ENCODE measurements at regions not wholly inside any gene's neighbourhood (a gene's known extent, or its start where the extent isn't known, plus 50 kb on each side); places are given as distances from the start of the nearest gene placed in this dataset.
A peak's percentile ranks its signal among the peaks of the same experiment; 100 is the strongest.

DNA sequence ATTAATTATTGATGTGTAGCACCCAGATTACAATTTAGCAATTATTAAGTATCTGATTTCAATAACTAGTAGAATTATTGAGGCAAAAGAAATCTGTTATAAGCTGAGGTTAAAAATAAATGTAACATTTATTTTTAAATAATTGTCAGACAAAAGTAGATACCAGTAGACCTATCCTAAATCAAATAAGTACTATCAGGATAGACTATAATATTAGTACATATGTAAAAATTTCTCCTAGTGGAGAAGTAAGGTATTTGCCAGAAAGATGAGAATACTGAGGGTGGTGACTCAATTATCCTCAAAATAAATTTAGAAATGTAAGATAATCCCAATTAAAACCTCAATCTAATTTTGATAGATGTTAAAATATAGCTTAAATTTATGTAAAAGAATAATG is 377.8 kb upstream of the CHRM3 start:
- DNase-seq, result no peak

DNA sequence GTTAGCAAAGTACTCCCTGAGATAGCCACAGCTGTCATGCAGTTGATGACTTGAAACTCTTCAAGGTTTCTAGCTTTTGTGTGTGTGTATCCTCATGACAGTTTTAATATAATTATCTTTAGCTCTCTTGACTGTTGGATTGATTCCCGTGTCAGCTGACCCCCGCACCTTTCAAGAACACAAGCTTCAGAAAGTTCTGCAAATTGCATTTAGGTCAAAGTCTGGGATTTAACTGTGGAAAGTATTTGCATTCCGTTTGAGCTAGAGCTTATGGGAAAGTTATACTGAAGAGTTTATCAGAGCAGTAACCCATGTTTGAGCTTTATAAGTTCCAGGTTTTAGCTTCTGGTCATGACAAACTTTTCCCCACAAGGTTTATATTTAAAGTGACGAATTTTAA is 380.1 kb upstream of the CHRM3 start:
- DNase-seq, result no peak

DNA sequence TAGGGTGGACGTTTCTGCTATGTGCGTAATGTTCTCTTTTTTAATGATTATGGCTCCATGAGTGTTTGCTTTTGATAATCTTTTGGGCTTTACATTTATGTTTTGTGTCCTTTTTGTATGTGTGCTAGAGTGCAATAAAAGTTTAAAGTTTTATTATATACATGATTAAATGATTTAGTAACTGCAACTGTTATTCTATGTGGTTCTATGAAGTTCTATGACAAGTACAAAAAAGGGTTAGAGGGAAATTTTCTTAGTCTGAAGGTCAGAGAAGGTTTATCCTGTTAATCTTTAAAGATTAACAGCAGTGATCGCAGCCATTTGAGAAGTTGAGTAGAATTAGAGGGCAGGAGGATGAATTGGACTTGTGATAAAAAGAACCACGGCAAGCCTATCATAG is 386.4 kb upstream of the CHRM3 start:
- no peak for DNase-seq

DNA sequence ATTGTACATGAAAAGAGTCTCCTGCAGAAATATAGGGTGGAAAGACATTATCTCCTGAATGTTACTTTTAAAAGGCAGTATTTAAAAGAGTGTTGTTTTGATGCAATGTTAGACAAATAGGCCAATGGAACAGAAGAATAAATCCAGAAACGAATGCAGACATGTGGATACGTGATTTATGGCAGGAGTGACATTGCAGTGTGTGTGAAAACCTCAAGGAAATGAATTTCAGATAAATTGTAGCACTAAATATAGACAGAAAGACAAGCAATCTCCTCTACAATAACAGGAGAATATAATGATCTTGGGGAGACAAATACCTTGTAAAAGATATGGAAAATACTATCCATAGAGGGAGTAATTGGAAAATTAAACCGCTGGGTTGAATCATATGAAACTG is 387.8 kb upstream of the CHRM3 start:
- no peak for DNase-seq

DNA sequence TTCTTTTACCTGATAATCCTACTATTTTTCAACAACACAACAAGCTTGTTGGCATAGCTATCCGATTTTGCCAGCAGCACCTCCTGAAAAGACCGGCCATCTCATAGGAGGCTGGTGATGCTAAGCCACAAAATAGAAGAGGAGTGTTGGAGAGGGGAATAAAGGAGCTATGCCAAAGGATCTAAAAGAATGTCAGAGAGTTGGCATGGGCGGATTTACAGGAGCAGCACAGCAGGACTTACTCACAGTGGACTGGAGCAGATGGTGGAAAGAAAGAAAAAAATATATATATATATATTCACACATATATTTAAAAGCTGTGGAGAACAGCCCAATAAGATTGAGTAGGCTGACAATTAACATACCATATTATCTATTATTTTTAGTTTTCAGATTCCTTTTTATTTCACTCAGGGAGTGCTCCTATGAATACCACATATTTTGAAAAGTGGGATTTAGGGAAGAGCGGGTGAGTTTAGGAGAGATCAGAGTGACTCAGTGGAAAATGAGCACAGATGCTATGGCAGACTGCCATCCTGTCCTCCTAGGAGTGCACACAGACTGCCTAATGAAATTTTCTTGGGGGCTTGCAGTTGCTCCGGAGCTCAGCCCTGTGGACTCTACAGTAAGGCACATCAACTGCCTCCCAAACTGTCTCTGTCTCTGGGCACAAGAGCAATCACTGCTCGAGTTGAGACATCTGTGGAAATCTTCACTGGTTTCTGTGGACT is 394.4 kb upstream of the CHRM3 start:
- DNase-seq, result peak; percentile 51 to 77 (median 71)

DNA sequence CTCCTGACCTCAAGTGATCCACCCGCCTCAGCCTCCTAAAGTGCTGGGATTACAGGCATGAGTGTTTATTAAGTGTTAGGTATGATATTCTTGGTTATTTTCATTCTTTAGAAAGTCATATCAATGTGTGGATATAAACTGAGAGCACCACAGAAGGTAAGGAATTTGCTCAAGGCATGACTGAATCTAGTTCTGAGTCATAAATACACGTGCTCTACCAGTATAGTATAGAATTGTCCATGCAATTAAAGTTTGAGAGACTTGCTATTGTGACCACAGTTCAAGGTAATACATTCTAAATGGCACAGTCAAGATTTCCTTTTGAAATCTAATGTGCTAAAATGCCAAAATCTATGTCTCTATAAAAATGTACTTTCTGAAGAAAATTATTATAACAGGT is 401.1 kb upstream of the CHRM3 start:
- DNase-seq, result no peak

DNA sequence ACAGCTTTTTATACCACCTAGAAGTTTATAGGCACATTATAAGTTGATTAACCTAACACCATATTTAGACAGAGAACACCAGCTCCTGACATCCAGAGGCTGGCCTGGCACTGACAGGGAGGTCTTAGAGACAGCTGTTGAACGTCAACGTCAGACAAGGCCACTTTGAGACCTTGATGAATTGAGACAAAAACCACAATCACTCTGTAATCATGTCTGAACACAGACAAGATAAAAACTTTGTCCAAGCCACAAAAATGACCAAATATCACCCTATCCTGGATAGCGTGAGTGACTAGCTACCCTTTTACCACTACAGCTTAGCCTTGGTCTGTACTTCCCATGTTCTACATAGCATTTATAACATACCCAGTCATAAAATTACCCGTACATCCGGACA is 403.6 kb upstream of the CHRM3 start:
- DNase-seq, result no peak

DNA sequence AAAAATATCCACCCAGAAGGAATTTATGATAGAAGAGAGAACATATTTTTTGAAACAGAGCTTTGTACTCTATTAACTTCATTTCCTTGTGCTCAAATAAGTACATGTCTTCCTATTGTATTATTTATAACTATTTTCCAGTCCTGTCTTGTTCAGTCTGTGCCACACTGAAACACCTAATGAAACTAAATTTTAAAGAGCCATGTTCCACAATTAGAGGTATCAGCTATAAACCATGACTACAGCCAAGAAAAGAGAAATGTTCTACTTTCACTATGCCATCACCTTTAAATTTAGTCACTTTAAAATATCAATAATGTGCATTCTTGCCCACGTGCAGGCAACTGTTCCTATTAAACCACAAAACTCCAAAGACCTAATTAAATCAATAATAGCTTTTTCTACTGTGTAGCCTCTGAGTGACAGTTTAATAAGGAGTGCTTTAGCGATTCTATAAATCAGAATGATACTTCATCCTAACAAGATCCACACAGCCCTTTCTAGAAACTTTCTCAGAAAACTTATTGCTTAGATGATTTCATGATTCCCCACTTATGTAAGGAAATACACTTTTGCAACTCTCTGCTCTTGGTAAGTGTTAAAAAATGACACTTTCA is 404.9 kb upstream of the CHRM3 start:
- no peak for DNase-seq

DNA sequence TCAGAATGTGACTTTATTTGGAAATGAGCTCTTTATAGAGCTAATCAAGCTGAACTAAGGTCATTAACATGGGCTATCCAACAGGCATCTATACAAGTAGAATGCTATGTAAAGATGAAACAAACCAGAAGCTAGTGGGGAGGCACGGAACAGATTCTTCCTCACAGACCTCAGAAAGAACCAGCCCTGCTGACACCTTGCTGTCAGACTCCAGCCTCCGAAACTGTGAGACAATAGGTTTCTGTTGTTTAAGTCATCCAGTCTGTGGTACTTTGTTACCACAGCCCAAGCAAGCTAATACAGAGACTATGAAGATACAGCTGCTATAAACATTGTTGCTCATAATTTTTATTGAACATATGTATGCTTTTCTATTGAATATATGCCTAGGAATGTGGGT is 406.3 kb upstream of the CHRM3 start:
- DNase-seq, result no peak

DNA sequence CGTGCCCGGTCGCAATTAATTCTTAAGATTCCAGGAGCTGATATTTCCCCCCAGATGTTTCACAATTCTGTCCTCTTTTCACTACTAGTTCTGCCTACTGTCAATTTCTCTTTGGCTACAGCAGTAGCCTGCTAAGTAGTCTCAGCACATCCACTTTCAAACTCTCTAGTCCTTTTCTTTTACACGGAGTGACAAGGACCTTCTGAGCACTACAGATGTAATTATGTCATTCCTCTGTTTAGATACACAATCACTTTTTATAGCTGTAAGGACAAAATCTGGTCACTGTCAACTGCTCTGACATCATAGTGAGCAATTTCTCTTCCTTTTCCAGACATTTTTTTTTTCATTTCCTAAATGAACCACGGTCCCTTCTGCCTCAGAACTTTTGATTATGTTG is 421.7 kb upstream of the CHRM3 start:
- no peak for DNase-seq

DNA sequence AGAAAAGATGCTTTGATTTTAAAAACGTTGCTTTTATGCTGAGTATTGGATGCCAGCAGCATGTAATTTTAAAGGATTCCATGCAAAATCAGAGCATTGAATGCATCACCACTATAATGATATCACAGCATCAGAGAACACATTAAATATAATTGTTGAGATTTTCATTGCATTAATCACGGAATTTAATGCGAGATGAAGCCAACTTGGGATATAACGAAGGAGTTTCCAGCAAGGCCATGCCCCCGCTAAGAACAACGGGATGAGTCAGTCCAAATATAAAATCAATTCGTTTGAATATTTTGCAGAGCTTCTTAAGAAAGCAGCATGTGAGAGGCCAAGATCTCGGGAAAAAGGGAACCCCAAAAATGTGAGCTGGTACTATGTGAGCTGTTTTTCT is 423.4 kb upstream of the CHRM3 start:
- no peak for DNase-seq

DNA sequence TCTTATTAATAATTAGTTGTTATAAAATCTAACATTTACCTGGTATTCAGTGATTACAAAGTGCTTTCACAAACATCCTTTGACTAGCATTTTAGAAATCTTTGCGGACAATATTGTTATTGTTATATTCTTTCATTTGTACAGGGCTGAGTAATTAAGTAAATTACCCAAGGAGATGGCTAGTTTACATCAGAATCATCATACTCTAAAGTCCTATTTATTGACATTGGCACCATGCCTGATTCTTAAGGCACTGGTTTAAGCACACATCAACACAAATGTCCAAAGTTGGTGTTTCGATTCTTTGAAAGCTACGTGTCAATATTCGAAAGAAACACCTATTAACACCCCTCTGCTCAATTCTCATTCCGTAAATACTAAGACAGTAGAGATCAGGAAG is 424.6 kb upstream of the CHRM3 start:
- no peak for DNase-seq

DNA sequence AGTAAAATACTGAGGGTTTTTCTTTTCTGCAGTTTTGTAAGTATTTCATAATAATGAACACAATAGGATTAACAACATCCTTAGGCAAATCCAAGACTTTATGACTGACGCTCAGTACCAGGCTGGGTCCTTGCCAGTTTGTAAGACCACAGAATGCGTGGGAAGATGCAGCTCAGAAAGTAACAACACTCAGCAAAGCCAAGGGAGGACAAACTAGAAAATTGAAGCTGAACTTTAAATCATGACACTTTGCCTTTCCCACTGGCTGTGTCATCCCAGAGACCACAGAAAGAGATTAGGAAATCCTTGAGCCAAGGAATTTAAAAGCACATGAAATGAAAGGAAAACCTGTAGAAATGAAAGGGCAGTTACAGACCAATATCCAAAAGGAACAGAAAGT is 426.3 kb upstream of the CHRM3 start:
- peak in 2 of 3 donors; percentile 1 to 14 for DNase-seq

DNA sequence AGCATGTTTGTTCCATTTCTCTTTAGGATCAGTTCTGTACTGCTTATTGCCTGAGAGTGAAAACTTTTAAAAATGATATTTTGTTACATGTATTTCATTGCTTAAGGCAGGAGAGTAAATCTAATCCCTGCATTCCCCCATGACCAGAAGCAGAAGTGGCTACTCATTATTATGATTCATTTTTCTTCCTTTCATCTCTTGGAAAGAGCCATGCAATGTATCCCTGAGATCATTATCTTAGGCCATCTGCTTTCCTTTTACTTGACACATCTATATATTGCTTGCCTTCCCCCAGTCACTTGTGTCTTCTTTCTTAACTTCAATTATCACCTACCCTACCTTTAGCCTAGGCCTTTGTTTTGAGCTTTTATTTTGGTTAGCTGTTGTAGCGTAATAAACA is 430.4 kb upstream of the CHRM3 start:
- DNase-seq, result no peak

DNA sequence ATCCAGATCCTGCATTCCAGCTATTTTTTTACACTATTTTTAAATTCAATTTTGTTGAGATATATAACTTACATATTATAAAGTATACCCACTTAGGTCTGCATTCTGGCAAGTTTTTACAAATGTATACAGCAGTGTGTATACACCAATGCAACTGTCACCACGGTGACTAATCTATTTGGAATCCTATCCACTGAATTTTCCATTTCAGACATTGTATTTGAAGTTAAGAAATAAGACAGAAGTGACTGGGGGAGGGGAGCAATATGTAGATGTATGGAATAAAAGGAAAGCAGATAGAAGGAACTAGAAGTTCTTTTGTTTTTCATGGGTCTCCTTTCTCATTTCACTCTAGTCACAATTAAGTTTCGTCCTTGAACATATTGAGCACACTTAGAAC is 431.5 kb upstream of the CHRM3 start:
- no peak for DNase-seq

DNA sequence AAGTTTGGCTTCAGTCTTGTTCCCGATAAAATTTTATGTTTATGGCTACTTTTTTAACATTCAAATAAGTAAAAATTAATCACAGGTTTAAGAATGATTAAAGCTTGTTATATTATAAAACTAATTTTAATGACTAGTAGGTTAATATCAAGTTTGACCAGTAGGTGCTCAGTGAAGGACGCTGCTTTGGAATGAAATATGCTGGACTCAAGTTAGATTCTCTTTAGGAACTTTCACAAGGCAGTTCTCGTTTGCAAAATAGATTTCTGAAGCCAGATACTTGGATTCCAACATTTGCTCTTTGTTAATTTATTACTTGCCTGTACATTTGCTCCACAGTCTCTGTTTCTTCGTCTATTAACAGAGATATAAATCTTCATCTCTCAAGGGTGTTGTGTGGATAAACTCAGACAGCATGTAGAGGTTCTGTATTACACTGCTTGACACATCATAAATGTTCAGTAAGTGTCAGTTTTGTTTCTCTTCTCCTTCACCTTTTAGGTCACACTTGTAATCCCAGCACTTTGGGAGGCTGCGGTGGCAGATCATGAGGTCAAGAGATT is 432.8 kb upstream of the CHRM3 start:
- no peak for DNase-seq

DNA sequence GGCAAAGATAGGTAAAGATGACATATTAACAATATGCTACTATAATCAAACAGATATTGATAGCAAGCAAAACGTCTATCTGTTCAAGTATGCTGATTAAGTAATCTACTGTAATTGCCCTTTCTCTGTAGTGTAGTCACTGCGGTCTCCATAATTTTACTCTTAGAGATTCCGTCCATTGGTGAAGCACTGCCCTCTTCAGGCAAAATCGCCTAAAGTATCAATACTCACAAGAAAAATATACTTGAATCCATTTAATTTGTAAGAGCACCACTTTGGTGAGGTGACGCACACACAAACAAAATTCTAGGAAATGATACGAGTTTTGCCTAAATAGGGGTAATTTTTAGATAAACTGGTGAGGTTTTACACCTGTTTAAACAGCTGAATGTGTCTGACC is 434.6 kb upstream of the CHRM3 start:
- peak; percentile 27 to 43 (median 28) for DNase-seq

DNA sequence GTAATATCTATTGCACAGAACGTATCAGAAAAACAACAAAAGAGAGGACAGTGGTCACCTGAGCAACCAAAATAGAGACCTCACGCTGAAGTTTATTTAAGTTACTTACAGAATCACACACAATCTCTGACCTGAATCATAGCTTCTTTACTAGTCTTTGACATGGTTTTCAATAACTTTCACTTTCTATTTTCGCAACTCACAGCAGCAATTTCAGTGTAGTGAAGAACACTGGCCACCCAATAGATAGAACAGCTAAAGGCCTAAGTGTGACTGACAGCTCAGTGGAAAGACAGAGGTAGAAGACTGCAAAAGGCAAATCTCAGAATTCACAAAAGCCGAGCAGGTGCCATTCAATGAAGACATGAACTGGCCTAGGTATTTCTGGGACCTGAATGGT is 435.6 kb upstream of the CHRM3 start:
- peak in 1 of 3 donors; percentile 1 for DNase-seq

DNA sequence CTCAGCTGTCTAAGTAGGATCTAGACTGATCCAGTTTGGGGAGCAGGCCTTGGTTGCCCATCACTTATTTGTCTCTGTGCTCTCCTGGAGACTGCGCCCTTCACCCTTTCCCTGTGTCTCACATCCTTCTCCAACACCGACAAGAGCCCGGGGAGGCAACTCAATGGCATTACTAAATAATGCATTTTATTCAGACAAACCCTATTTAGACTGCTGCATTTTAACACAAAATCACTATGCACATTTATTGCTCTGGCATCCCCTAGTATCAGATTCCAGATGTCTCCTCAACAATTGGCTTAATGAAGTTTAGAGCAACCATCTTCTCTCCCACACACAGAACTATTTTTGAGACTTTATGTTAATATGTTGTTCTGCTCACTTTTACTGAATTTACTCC is 436.4 kb upstream of the CHRM3 start:
- no peak for DNase-seq

DNA sequence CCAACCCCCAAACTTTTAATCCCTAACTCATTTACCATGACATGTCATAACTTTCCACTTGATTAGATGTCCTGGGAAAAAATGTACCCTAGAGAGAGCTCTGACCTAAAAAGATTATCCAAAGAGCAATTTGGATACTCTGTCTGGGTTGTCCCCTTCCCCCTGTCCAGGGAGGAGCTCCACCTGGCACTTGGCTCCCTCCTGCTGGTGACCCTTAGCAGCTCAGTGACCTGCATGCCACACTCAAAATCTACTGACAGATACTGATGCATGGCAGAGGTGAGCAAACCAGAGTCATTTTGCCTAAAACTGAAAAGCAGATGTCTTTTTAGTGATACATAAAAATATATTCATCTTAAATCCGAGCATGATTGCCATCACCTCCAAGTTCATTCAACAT is 442.3 kb upstream of the CHRM3 start:
- no peak for DNase-seq

DNA sequence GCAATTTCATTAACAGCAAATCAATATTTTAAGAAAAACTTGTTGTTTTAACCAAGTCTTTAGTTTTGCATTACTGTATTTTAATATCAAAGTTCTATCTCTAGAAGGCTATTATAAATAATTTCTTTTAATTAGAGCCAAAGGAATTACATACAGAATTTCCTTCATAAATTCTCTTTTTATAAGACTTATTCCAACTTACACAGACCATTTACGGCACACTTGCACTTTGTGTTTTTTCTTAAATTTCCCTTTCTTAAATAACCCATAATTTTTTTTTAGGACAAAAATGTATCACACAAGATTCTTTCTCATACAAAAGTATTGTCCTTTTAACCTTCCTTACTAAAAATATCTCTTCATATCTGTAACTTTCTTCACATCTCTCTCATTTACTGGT is 458.5 kb upstream of the CHRM3 start:
- no peak for DNase-seq

DNA sequence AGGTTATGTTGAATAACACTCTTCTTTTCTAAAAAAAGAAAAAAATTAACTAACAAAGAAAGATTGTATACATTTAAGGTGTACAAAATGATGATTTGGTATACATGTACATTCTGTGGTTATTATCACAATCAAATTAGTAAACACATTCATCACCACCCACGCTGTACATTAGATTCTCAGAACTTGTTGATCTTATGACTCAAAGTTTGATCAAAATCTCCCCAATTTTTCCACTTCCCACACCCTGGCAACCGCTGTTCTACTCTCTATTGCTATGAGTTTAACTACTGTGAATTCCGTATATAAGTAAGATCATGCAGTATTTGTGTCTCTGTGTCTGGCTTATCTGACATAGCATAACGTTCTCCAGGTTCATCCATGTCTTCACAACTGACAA is 469.5 kb upstream of the CHRM3 start:
- no peak for DNase-seq

DNA sequence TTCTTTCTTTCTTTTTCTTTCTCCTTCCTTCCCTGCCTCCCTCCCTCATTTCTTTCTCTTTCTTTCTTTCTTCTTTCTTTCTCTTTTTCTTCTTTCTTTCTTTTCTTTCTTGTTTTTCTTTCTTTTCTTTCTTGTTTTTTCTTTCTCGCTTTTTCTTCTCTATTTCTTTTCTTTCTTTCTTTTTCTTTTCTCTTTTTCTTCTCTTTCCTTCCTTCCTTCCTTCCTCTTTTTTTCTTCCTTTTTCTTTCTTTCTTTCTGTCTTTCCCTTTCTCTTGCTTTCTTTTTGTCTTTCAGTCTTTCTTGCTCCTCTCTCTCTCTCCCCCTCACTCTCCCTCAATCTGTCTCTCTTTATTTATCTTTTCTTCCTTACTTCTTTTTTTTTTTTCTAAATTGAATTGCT is 472.0 kb upstream of the CHRM3 start:
- no peak for DNase-seq

DNA sequence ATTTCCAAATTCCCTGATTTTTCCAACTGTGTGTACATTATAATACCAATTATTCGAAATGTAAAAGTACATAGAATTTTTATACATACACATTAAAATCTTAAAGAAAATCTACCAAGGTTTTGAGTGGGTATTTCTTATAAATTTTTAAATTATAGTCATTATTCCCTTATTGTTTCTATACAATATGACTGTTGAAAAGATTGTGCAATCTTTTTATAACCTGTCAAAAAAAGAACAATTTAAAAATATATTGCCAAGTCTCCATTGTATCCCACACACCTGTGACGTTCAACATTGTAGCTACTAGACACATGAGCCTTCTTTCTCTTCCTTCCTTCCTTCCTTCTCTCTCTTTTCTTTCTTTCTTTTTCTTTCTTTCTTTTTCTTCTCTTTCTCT is 473.2 kb upstream of the CHRM3 start:
- no peak for DNase-seq
